H1 (cell line): ENCODE measurements at regions not wholly inside any gene's neighbourhood (a gene's known extent, or its start where the extent isn't known, plus 50 kb on each side); places are given as distances from the start of the nearest gene placed in this dataset.

Experiments used
- CTCF ChIA-PET: fragments of 300-600 bp; sonication (Branson Sonifier 250); formaldehyde crosslinking; loops from one replicate; lab custom pipeline; 2021; ENCODE audit not compliant: partially characterized antibody; lab: Charles Lee
- POLR2A ChIA-PET: fragments of 300-600 bp; sonication (Branson Sonifier 250); formaldehyde crosslinking; loops from one replicate; lab custom pipeline; 2021; ENCODE audit warnings: inconsistent platforms; ENCODE audit not compliant: partially characterized antibody; lab: Charles Lee
- DNase-seq, 2 experiments: peaks; one replicate each; pipeline versions ENCODE4 v3.0.0 to v3.0.0-alpha.2; 2010 to 2022; ENCODE audit warnings: low spot score in 2 of 2, low read depth in 1 of 2, mixed read lengths in 1 of 2
- FAIRE-seq: peaks from 2 replicates; lab custom pipeline; 2011; peaks lifted over from hg19 to GRCh38; lab: Jason Lieb, UNC
- H2AFZ ChIP-seq: 2 replicates; pipeline ENCODE4 v1.8.1; 2012; ENCODE audit warnings: low read length, inconsistent platforms
- H2AK5ac ChIP-seq: 2 replicates; pipeline ENCODE4 v1.6.1; 2013; ENCODE audit warnings: low read depth, low read length
- H2BK120ac ChIP-seq: replicated peaks from 2 replicates; pipeline ENCODE3; 2013; ENCODE audit warnings: low read depth, low read length, inconsistent platforms
- H2BK12ac ChIP-seq: 2 replicates; pipeline ENCODE4 v1.6.1; 2013; ENCODE audit warnings: low read depth, low read length
- H2BK15ac ChIP-seq: 2 replicates; pipeline ENCODE4 v1.6.1; 2013; ENCODE audit warnings: low read length
- H2BK20ac ChIP-seq: 2 replicates; pipeline ENCODE4 v1.6.1; 2013; ENCODE audit warnings: low read length
- H2BK5ac ChIP-seq: 2 replicates; pipeline ENCODE4 v1.6.1; 2013; ENCODE audit warnings: low read depth, low read length
- H3K14ac ChIP-seq: 2 replicates; pipeline ENCODE4 v1.6.1; 2013; ENCODE audit warnings: inconsistent platforms; ENCODE audit not compliant: insufficient read length
- H3K18ac ChIP-seq: 2 replicates; pipeline ENCODE4 v1.6.1; 2013; ENCODE audit warnings: low read length; ENCODE audit errors: extremely low read depth
- H3K23ac ChIP-seq: 2 replicates; pipeline ENCODE4 v1.6.1; 2013; ENCODE audit warnings: inconsistent platforms; ENCODE audit not compliant: insufficient read length
- H3K23me2 ChIP-seq: 2 replicates; pipeline ENCODE4 v1.6.1; 2013; ENCODE audit warnings: low read depth, low read length
- H3K27ac ChIP-seq: 2 replicates; pipeline ENCODE4 v1.6.1; 2011; ENCODE audit warnings: low read depth, low read length, inconsistent platforms
- H3K27me3 ChIP-seq, 4 experiments: replicated peaks in 1 of 4; 1 replicate in 1 of 4; 2 replicates in 3 of 4; pipeline versions ENCODE4 v1.6.1 to v1.8.1; 2011 to 2013; ENCODE audit warnings: low read length in 3 of 4, mild to moderate bottlenecking in 3 of 4, inconsistent platforms in 2 of 4, mixed read lengths in 2 of 4, moderate library complexity in 1 of 4; ENCODE audit not compliant: control insufficient read depth in 3 of 4, insufficient read depth in 3 of 4; ENCODE audit errors: extremely low read depth in 1 of 4
- H3K36me3 ChIP-seq, 4 experiments: 2 replicates each; pipeline versions ENCODE4 v1.6.1 to v1.8.1; 2011 to 2013; ENCODE audit warnings: mild to moderate bottlenecking in 4 of 4, low read length in 3 of 4, moderate library complexity in 2 of 4, control low read depth in 1 of 4, inconsistent platforms in 1 of 4; ENCODE audit not compliant: insufficient read depth in 4 of 4, control insufficient read depth in 2 of 4
- H3K4ac ChIP-seq: replicated peaks from 2 replicates; pipeline ENCODE3; 2013; ENCODE audit warnings: low read length, low read depth, mixed read lengths, inconsistent platforms; ENCODE audit not compliant: insufficient read length
- H3K4me1 ChIP-seq, 4 experiments: replicated peaks in 1 of 4; 1 replicate in 1 of 4; 2 replicates in 3 of 4; pipeline versions ENCODE4 v1.6.1 to v1.8.1; 2011 to 2013; ENCODE audit warnings: low read length in 3 of 4, inconsistent platforms in 2 of 4, mixed read lengths in 1 of 4; ENCODE audit not compliant: insufficient read depth in 4 of 4, control insufficient read depth in 3 of 4
- H3K4me2 ChIP-seq, 2 experiments: 2 replicates each; pipeline versions ENCODE4 v1.6.1 to v1.8.1; 2011 to 2013; ENCODE audit warnings: low read depth in 2 of 2, low read length in 2 of 2, control low read depth in 1 of 2, inconsistent platforms in 1 of 2, mild to moderate bottlenecking in 1 of 2; ENCODE audit not compliant: insufficient read depth in 1 of 2
- H3K4me3 ChIP-seq, 4 experiments: fragments of 200-600, 300-600 bp in 1 of 4; sonication (generic), shearing (Covaris generic), sonication (Bioruptor Twin) in 1 of 4; 2 replicates each; pipeline versions ENCODE4 v1.5.1 to v1.8.1; 2011 to 2016; ENCODE audit warnings: low read length in 4 of 4, low read depth in 3 of 4, control low read depth in 2 of 4, inconsistent platforms in 2 of 4, mild to moderate bottlenecking in 2 of 4, mixed read lengths in 1 of 4, moderate library complexity in 1 of 4; ENCODE audit not compliant: insufficient read depth in 2 of 4; ENCODE audit errors: extremely low read depth in 1 of 4
- H3K56ac ChIP-seq: replicated peaks from 2 replicates; pipeline ENCODE3; 2013; ENCODE audit warnings: low read depth, mild to moderate bottlenecking, mixed read lengths, low read length, inconsistent platforms; ENCODE audit not compliant: insufficient read length
- H3K79me1 ChIP-seq: 2 replicates; pipeline ENCODE4 v1.6.1; 2013; ENCODE audit warnings: low read depth, low read length, control low read depth
- H3K79me2 ChIP-seq, 2 experiments: 2 replicates each; pipeline versions ENCODE4 v1.6.1 to v1.8.1; 2012 to 2013; ENCODE audit warnings: low read length in 2 of 2, mild to moderate bottlenecking in 2 of 2, inconsistent platforms in 1 of 2; ENCODE audit not compliant: insufficient read depth in 2 of 2, control insufficient read depth in 1 of 2
- H3K9ac ChIP-seq, 4 experiments: replicated peaks in 1 of 4; 1 replicate in 1 of 4; 2 replicates in 3 of 4; pipeline versions ENCODE4 v1.6.1 to v1.8.1; 2011 to 2013; ENCODE audit warnings: low read depth in 3 of 4, low read length in 3 of 4, control low read depth in 2 of 4, mild to moderate bottlenecking in 2 of 4, moderate library complexity in 2 of 4, inconsistent platforms in 1 of 4; ENCODE audit errors: extremely low read depth in 1 of 4
- H3K9me3 ChIP-seq, 2 experiments: 2 replicates each; pipeline versions ENCODE4 v1.6.1 to v1.8.1; 2012 to 2013; ENCODE audit warnings: mild to moderate bottlenecking in 2 of 2, moderate library complexity in 2 of 2, control low read depth in 1 of 2, inconsistent platforms in 1 of 2, low read depth in 1 of 2, low read length in 1 of 2, mixed read lengths in 1 of 2; ENCODE audit not compliant: insufficient read depth in 2 of 2
- H4K20me1 ChIP-seq, 2 experiments: replicated peaks in 1 of 2; 2 replicates each; pipeline versions ENCODE3 to v1.8.1; 2011 to 2013; ENCODE audit warnings: inconsistent platforms in 2 of 2, low read length in 2 of 2, mild to moderate bottlenecking in 1 of 2; ENCODE audit not compliant: insufficient read depth in 2 of 2, control insufficient read depth in 1 of 2
- H4K5ac ChIP-seq: 2 replicates; pipeline ENCODE4 v1.6.1; 2013; ENCODE audit warnings: low read length, low read depth, mixed read lengths, inconsistent platforms; ENCODE audit not compliant: insufficient read length
- H4K8ac ChIP-seq: 2 replicates; pipeline ENCODE4 v1.8.0; 2013; ENCODE audit warnings: mild to moderate bottlenecking, moderate library complexity, low read length, inconsistent platforms; ENCODE audit not compliant: insufficient read depth; ENCODE audit errors: extremely low read depth
- H4K91ac ChIP-seq: replicated peaks from 2 replicates; pipeline ENCODE3; 2013; ENCODE audit warnings: low read length, mixed read lengths, inconsistent platforms; ENCODE audit not compliant: insufficient read length
- ASH2L ChIP-seq: fragments of 200-600, 300-600 bp; sonication (generic); IDR thresholded peaks from one replicate; pipeline ENCODE4 v1.7.1; 2017; ENCODE audit warnings: low read length
- CBX5 ChIP-seq: fragments of 300-800, 300-1000 bp; sonication (generic); IDR thresholded peaks from 2 replicates; pipeline ENCODE4 v1.7.1; 2016; ENCODE audit warnings: antibody characterized with exemption, low read length, low read depth
- CBX8 ChIP-seq: fragments of 300-800, 300-1000 bp; sonication (generic); IDR thresholded peaks from 2 replicates; pipeline ENCODE4 v1.7.1; 2016; ENCODE audit warnings: low read depth, low read length, borderline replicate concordance
- EZH2 ChIP-seq: fragments of 200-600 bp; sonication (generic); IDR thresholded peaks from 2 replicates; pipeline ENCODE4 v1.7.1; 2012; ENCODE audit warnings: low read depth, mild to moderate bottlenecking, moderate library complexity, low read length, inconsistent platforms; ENCODE audit not compliant: severe bottlenecking
- POLR2A ChIP-seq, 2 experiments: IDR thresholded peaks; 1 replicate in 1 of 2; 2 replicates in 1 of 2; pipeline ENCODE4 v1.6.1; 2011; ENCODE audit warnings: low read depth in 2 of 2, low read length in 2 of 2, mild to moderate bottlenecking in 2 of 2; ENCODE audit errors: control extremely low read depth in 1 of 2
- RBBP5 ChIP-seq: IDR thresholded peaks from 2 replicates; pipeline ENCODE4 v1.7.1; 2012; ENCODE audit warnings: low read depth, mild to moderate bottlenecking, inconsistent platforms, low read length, moderate library complexity, borderline replicate concordance
- SAP30 ChIP-seq: fragments of 300-600 bp; sonication (generic); IDR thresholded peaks from 2 replicates; pipeline ENCODE4 v1.7.1; 2012; ENCODE audit warnings: low read length, moderate library complexity, mild to moderate bottlenecking, inconsistent platforms; ENCODE audit not compliant: insufficient read depth, insufficient replicate concordance
- SIN3A ChIP-seq, 2 experiments: IDR thresholded peaks in 1 of 2; conservative IDR thresholded peaks in 1 of 2; 2 replicates each; pipeline ENCODE4 v1.6.1; 2011 to 2012; ENCODE audit warnings: low read length in 2 of 2, improper control_type of control experiment in 1 of 2, low read depth in 1 of 2, mild to moderate bottlenecking in 1 of 2
- SP2 ChIP-seq: IDR thresholded peaks from 2 replicates; pipeline ENCODE4 v1.6.1; 2012; ENCODE audit warnings: mild to moderate bottlenecking, low read length, inconsistent platforms
- SP4 ChIP-seq: IDR thresholded peaks from 2 replicates; pipeline ENCODE4 v1.6.1; 2012; ENCODE audit warnings: low read length, inconsistent platforms
- SRF ChIP-seq: IDR thresholded peaks from 2 replicates; pipeline ENCODE4 v1.6.1; 2011; ENCODE audit warnings: mild to moderate bottlenecking, low read depth, low read length, moderate library complexity
- WGBS, 2 experiments: shearing (Covaris generic) in 1 of 2; methylation state at CpG; one replicate each; pipeline versions ENCODE4 v1.1.6 to v1.1.7; 2013 to 2015; ENCODE audit warnings: low lambda C conversion rate in 2 of 2, mixed read lengths in 2 of 2, inconsistent platforms in 1 of 2, low coverage in 1 of 2, missing lambda C conversion rate in 1 of 2; ENCODE audit not compliant: insufficient replicate concordance in 2 of 2, insufficient coverage in 1 of 2, insufficient read length in 1 of 2; ENCODE audit errors: extremely low coverage in 1 of 2, missing lambda C conversion rate in 1 of 2; 5-methylcytosine and 5-hydroxymethylcytosine counted together

DNA sequence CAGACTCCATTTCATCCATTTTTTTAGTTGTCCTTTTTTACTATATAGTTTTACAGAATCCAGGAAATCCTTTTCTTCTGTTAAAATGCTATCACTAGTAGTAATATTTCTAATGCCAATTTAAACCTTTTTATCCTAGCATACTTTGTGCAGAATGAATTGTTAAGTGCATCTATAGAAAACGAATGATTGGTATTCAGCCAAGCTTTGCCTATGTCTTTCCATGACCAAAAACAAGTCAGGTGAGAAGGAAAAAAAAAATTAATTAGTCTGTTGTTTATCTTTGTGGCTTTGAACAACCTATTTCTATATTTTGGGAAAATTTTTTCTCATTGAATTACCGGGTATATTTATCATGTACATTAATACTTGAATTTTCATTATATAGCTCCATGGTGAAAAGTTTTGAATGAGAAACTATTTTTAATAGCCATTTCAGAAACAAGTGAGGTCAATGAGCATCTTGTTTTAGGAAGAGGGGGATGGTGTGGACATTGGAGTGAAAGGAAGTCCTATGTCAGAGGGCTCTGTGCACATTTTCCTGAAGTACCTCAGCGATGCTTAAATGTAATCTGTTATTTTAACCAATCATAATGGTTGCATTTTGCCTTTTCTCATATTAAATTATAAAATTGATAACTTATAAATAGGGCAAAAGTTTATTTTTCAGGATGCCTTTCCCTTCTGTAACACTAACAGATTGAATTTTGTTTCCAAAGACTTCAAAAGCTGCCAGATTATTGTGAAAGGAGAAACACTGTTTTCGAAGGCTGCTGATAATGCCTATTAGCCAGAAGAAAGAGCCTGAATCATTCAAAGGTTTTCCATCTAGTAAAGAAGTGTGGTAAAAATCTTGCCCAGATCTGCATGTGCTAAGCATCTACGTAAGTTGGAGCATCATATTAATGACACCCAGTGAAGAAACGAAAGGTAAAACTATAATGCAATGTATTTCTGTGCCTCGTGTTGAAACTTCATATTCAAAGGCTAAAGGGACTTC lies 73.8 kb upstream of the S1PR1 start:
- H4K91ac ChIP-seq: no peak overlapping the region
- no peak overlapping the region for H3K56ac ChIP-seq
- H3K27me3 ChIP-seq: no peaks in the 10 kb centered on the region
- TF ChIP-seq CBX8 (no peak), CBX5 (no peak), SAP30 (no peak), SP2 (no peak), SIN3A (conservative IDR thresholded peaks at IDR 0.05 in 1 of 2, IDR thresholded peaks at IDR 0.05 in 1 of 2; ENCODE audit: low read depth in 1 of 2, low read length in 2 of 2) (no peak), EZH2 (no peak), RBBP5 (no peak), SRF (no peak), POLR2A (IDR thresholded peaks at IDR 0.05; ENCODE audit: control extremely low read depth in 1 of 2, low read depth in 2 of 2, low read length in 2 of 2) (no peak), ASH2L (no peak), SP4 (no peak)
- TF ChIP-seq, all 59 proteins: peak for 0
- FAIRE-seq: no peak
- Histone ChIP-seq H2BK5ac (no peak overlapping the region), H2BK15ac (no peak overlapping the region), H4K20me1 (no peaks in the 10 kb centered on the region), H3K79me1 (no peaks in the 10 kb centered on the region), H2BK120ac (no peak overlapping the region), H3K4me1 (peaks cover 0 to 5% (median 0%) of the 10 kb centered on the region in 4 experiments; a peak in 1 of 7 replicates), H3K27ac (no peak overlapping the region), H3K23ac (no peak overlapping the region), H3K79me2 (no peaks in the 10 kb centered on the region), H3K9me3 (no peaks in the 10 kb centered on the region), H3K9ac (no peak overlapping the region), H3K4me2 (no peak overlapping the region), H3K23me2 (no peaks in the 10 kb centered on the region), H3K4me3 (no peak overlapping the region), H3K18ac (no peak overlapping the region), H3K36me3 (no peaks in the 10 kb centered on the region), H4K8ac (no peak overlapping the region), H2AFZ (no peak overlapping the region), H3K14ac (no peak overlapping the region), H2AK5ac (no peak overlapping the region), H4K5ac (no peak overlapping the region), H2BK20ac (no peak overlapping the region), H3K4ac (no peak overlapping the region), H2BK12ac (no peak overlapping the region)
- CTCF ChIA-PET: interaction anchor here (0.6 kb wide), 1 partner anchor 88 kb away, joined by 4 read pairs; no protein-coding TSS in a partner anchor
- POLR2A ChIA-PET: no interaction called here
- 93% methylated on average over 7 of the region's 7 CpGs; no CpG with 5 or more reads in 1 of the 2 experiments for WGBS, 2 experiments
- no peak for DNase-seq
